ENCODE measurements at regions not wholly inside any gene's neighbourhood (a gene's known extent, or its start where the extent isn't known, plus 50 kb on each side); places are given as distances from the start of the nearest gene placed in this dataset.
A peak's percentile ranks its signal among the peaks of the same experiment; 100 is the strongest.

GRCh38 chr11:81669935-81670543, 1063.6 kb downstream of the FAM181B start:
- WGBS, 4 donors, result 82 to 88% (median 83%) methylated on average over 1 of the region's 1 CpG
- H3K27me3 ChIP-seq, result no peaks in the 10 kb centered on the region
- H3K4me1 ChIP-seq (replicated peaks in 1 of 2), result no peaks in the 10 kb centered on the region
- H3K27ac ChIP-seq, result no peak overlapping the region
- H3K9me3 ChIP-seq (replicated peaks in 1 of 3), result no peaks in the 10 kb centered on the region
- TF ChIP-seq POLR2A (IDR thresholded peaks at IDR 0.05) (no peak), CTCF (IDR thresholded peaks at IDR 0.05) (no peak)
- intact Hi-C loops (cut with DNase I), result no loop called here
- no peaks in the 10 kb centered on the region for H3K36me3 ChIP-seq (replicated peaks in 1 of 2)
- no peak overlapping the region for H3K4me3 ChIP-seq
- no peak for DNase-seq

- Histone ChIP-seq H3K4me3 (no peak overlapping the region), H3K27ac (no peak overlapping the region), H3K27me3 (no peaks in the 10 kb centered on the region), H3K36me3 (replicated peaks in 1 of 2) (no peaks in the 10 kb centered on the region), H3K4me1 (replicated peaks in 1 of 2) (no peaks in the 10 kb centered on the region), H3K9me3 (replicated peaks in 1 of 3) (no peaks in the 10 kb centered on the region)
- 34 to 64% (median 52%) methylated on average over 1 of the region's 1 CpG for WGBS, 4 donors
- peak in 1 of 7 donors; percentile 3 for DNase-seq
- TF ChIP-seq CTCF (IDR thresholded peaks at IDR 0.05), result peak in 3 of 6 experiments; percentile 10 to 28 (median 13)
- no peak for TF ChIP-seq POLR2A (IDR thresholded peaks at IDR 0.05)
- intact Hi-C loops (cut with DNase I), result no loop called here
Measured at GRCh38 chr11:81658722-81659121, 1074.9 kb downstream of the FAM181B start.

GRCh38 chr11:81655351-81655750, 1078.3 kb downstream of the FAM181B start:
- H3K27ac ChIP-seq, result no peak overlapping the region
- H3K4me1 ChIP-seq (replicated peaks in 1 of 2), result no peaks in the 10 kb centered on the region
- H3K36me3 ChIP-seq (replicated peaks in 1 of 2), result no peaks in the 10 kb centered on the region
- H3K4me3 ChIP-seq, result no peak overlapping the region
- intact Hi-C loops (cut with DNase I), result no loop called here
- no peaks in the 10 kb centered on the region for H3K27me3 ChIP-seq
- TF ChIP-seq CTCF (IDR thresholded peaks at IDR 0.05) (no peak), POLR2A (IDR thresholded peaks at IDR 0.05) (no peak)
- no peak for DNase-seq
- no peaks in the 10 kb centered on the region for H3K9me3 ChIP-seq (replicated peaks in 1 of 3)

GRCh38 chr11:81647374-81647773, 1086.3 kb downstream of the FAM181B start:
- Histone ChIP-seq H3K4me3 (no peak overlapping the region), H3K4me1 (replicated peaks in 1 of 2) (no peaks in the 10 kb centered on the region), H3K27ac (no peak overlapping the region), H3K9me3 (replicated peaks in 1 of 3) (no peaks in the 10 kb centered on the region), H3K27me3 (peaks cover 4% of the 10 kb centered on the region), H3K36me3 (replicated peaks in 1 of 2) (no peaks in the 10 kb centered on the region)
- intact Hi-C loops (cut with DNase I), result no loop called here
- 45 to 56% (median 51%) methylated on average over 3 of the region's 3 CpGs for WGBS, 4 donors
- TF ChIP-seq POLR2A (IDR thresholded peaks at IDR 0.05), result no peak
- TF ChIP-seq CTCF (IDR thresholded peaks at IDR 0.05), result no peak
- DNase-seq, result no peak

Data from adrenal gland (tissue), 9 donors.